ENCODE measurements at regions not wholly inside any gene's neighbourhood (a gene's known extent, or its start where the extent isn't known, plus 50 kb on each side); places are given as distances from the start of the nearest gene placed in this dataset.

DNA sequence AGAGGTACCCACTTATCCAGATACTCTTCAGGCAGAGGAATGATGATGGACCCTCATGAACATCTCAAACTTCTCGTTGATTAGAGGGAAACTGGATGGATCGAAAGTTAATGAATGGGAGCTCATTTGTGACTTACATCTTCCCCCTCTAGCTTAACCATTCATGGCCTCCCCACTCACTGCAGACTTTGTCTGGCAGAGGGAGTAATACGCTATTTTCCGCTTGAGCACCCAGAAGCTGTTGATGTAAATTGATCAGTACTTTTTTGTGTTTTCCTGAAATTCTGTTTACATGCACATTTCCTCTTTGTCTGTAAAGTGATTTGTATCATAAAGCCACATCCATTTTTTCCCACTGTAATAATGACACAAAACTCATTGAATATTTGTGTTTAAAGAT, 239.1 kb upstream of the RBFOX1 start:
- H3K27ac ChIP-seq: no peak overlapping the region
- DNase-seq (ENCODE audit: low spot score): no peak
- ChIA-PET POLR2A (ENCODE audit: low non-redundant PET) (no interaction called here), CTCF (no interaction called here)
- TF ChIP-seq, protein P1, sequence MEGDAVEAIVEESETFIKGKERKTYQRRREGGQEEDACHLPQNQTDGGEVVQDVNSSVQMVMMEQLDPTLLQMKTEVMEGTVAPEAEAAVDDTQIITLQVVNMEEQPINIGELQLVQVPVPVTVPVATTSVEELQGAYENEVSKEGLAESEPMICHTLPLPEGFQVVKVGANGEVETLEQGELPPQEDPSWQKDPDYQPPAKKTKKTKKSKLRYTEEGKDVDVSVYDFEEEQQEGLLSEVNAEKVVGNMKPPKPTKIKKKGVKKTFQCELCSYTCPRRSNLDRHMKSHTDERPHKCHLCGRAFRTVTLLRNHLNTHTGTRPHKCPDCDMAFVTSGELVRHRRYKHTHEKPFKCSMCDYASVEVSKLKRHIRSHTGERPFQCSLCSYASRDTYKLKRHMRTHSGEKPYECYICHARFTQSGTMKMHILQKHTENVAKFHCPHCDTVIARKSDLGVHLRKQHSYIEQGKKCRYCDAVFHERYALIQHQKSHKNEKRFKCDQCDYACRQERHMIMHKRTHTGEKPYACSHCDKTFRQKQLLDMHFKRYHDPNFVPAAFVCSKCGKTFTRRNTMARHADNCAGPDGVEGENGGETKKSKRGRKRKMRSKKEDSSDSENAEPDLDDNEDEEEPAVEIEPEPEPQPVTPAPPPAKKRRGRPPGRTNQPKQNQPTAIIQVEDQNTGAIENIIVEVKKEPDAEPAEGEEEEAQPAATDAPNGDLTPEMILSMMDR (conservative IDR thresholded peaks at IDR 0.05; ENCODE audit: low read depth): no peak

DNA sequence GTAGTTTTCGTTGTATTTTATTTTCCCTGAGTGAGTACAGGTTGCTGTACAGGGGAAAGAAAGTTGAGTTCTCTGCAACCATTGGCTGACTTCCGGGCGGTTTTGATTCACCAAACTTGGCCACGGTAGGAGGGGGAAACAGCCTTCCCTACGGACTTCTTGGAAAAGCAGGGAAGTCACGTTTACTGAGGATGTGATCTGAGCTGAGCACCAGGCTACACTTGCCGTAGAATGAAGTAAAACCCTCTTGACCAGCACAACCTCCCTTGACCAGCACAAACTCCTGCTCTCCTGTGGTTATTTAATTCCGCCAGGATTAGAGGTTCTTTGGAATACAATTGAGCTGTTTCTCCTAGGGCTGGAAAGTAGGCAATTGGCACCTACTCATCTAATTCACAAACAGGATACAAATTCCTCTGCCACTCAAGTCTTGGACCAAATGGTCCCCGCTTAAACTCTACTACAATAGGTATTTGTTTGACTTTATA, 242.0 kb upstream of the RBFOX1 start:
- CTCF ChIA-PET: no interaction called here
- TF ChIP-seq, protein P1 (conservative IDR thresholded peaks at IDR 0.05; ENCODE audit: low read depth): no peak
- POLR2A ChIA-PET (ENCODE audit: low non-redundant PET): no interaction called here
- H3K27ac ChIP-seq: no peak overlapping the region
- no peak for DNase-seq (ENCODE audit: low spot score)

GRCh38 chr16:7089751-7090150, 242.9 kb upstream of the RBFOX1 start:
- TF ChIP-seq, protein P1 (conservative IDR thresholded peaks at IDR 0.05; ENCODE audit: low read depth): no peak
- CTCF ChIA-PET: no interaction called here
- no peak overlapping the region for H3K27ac ChIP-seq
- DNase-seq (ENCODE audit: low spot score): no peak
- POLR2A ChIA-PET (ENCODE audit: low non-redundant PET): no interaction called here

DNA sequence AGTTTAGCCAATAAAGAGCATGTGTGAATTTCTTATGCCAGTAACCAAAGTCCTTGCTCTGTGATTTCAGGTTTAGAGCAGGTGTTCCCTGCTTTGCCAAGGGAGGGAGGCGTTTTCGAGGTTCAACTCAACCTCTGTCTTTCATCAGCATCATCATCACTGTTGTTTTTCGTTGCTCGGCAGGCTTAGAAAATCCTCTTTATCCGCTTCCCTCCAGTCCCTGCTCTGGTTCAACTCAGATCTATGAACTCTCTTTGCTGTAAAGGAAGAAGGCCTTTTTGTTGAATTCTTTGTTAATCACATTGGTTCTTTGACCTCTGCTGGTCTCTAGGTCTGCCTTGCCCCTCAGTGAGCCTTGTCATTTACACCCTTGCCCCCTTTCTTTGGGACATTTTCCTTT, 243.9 kb upstream of the RBFOX1 start:
- ChIA-PET POLR2A (ENCODE audit: low non-redundant PET) (no interaction called here), CTCF (no interaction called here)
- H3K27ac ChIP-seq: no peak overlapping the region
- TF ChIP-seq, protein P1 (conservative IDR thresholded peaks at IDR 0.05; ENCODE audit: low read depth): no peak
- no peak for DNase-seq (ENCODE audit: low spot score)

- no peak for DNase-seq (ENCODE audit: low spot score)
- TF ChIP-seq, protein P1 (conservative IDR thresholded peaks at IDR 0.05; ENCODE audit: low read depth): no peak
- POLR2A ChIA-PET (ENCODE audit: low non-redundant PET): no interaction called here
- CTCF ChIA-PET: no interaction called here
- H3K27ac ChIP-seq: no peak overlapping the region
These were observed 245.6 kb upstream of the RBFOX1 start for GRCh38 chr16:7086822-7087616.

- H3K27ac ChIP-seq: no peak overlapping the region
- POLR2A ChIA-PET (ENCODE audit: low non-redundant PET): no interaction called here
- TF ChIP-seq, protein P1 (conservative IDR thresholded peaks at IDR 0.05; ENCODE audit: low read depth): no peak
- DNase-seq (ENCODE audit: low spot score): no peak
- CTCF ChIA-PET: no interaction called here
These were observed 246.9 kb upstream of the RBFOX1 start for GRCh38 chr16:7085776-7086175.

All from RWPE1 (cell line).